Retina (tissue), 1 donor: ENCODE measurements at regions not wholly inside any gene's neighbourhood (a gene's known extent, or its start where the extent isn't known, plus 50 kb on each side); places are given as distances from the start of the nearest gene placed in this dataset.

ENCODE experiments used
- DNase-seq: peaks from one replicate; pipeline ENCODE4 v3.0.0-alpha.2; 2016

GRCh38 chr9:102114557-102114956 is 376.1 kb upstream of the GRIN3A start:
- DNase-seq = no peak

GRCh38 chr9:102113191-102113590 is 374.7 kb upstream of the GRIN3A start:
- DNase-seq = no peak

DNA sequence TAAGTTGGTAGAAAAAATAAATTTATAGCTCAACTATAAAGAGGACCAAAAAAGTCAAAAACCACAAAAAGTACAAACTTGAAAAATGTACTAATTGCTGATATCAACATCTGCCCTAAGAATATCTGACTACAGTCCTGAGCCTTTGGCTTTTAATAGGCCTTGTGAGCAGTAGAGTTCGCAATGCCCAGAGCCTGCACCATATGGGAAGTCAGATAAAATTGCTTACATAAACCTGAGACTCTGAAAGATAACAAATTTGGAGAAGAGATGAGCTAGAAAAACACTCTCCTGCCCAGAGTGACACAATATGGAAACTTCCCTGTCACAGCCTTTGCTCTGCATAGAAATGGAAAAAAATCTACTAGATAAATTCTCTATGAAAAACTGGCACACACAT is 368.0 kb upstream of the GRIN3A start:
- no peak for DNase-seq

DNA sequence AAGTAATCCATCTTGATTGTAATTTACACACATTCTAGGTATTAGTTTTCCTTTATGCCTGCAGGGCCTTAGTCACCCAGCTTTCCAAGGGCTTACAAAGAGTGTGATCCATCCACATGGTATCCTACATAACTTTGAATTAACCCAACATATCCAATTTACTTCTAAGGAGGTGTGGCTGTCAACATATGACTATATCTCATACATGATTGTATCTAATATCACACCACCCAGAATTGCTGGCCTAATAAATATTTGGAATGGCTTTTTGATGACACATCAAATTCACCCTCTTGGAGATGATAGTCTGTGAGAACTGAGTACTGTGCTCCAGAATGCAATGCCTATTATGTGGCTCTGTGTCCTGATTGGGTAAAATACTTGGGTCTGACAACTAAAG is 363.3 kb upstream of the GRIN3A start:
- DNase-seq = no peak

DNA sequence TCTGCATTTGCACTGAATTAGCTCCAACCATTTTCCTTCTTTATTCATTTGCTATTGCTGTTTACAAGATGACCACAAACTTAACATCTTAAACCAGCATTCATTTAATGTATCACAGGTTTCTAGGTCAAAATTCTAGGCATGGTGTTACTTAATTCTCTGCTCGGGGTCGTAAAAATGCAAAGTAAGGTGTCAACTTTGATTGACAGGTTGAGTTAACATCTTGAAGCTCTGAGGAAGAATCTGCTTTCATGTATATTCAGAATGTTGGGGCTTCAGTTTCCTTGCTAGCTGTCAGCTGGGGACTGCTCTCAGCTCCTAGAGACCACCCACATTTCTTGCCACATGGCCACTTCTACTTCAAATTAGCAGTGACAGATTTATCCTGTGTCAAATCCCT is 348.7 kb upstream of the GRIN3A start:
- peak; percentile 3 for DNase-seq

DNA sequence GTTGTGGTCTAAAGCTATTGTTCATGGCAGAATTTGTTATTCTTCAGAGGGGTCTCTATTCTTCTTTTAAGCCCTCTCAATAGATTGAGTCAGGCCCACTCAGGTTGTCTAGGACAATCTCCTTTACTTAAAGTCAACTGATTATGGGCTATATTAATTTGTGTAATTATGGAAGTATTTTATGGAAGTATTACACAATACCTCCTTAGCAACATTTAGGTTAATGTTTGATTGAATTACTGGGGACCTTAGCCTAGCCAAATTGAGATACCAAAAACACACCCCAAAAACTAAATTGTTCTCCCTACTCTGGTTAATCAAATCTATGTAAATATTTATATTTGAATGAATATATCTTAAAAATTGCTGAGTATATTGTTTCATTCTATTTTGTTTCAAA is 347.1 kb upstream of the GRIN3A start:
- no peak for DNase-seq

DNA sequence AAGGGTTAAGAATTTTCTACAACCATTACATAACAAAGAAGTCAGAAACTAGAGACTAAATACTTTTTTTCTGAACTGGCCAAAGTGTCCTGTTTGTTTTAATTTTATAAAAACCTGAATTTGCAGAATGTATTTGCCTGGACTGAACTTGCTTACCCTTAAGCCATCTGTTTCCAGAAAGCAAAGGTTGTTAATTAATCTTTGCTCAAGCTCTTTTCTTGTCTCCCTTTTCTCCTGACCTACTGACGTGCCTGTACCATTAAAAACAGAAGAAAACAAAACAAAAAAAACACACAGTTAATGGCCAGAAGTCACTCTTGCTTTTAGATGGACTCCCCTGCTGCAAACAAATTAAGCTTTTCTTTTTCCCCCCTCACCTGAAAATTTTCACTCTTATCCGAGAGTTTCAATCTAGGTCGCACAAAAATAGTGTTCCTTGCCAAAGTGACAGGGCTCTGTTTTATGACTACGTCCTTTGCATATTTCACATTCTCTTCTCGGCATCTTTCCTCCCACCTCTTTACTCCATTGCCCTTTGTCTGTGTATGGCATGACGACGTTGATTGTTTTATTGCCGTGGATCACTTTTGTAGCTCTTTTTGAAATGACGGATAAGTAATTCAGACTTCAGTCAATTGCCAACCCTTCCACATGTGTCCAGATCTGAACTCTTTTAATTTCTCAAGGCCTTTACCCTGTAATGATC is 333.8 kb upstream of the GRIN3A start:
- no peak for DNase-seq

DNA sequence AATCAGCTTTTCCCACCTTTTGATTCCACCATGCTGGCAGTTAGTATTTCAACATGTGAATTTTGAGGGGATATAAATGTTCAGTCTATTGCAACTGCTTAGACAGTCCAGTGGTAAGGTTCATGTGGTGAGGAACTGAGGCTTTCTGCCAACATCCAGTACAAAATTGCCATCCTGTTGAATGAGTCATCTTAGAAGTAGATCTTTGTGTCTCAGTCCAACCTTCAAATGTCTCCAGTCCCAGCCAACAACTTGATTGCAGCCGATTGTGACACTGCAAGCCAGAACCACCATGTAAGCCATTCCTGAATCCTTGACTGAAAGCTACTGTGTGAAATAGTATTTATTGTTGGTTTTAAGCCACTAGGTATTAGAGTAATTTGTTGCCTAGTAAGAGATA is 331.5 kb upstream of the GRIN3A start:
- no peak for DNase-seq

DNA sequence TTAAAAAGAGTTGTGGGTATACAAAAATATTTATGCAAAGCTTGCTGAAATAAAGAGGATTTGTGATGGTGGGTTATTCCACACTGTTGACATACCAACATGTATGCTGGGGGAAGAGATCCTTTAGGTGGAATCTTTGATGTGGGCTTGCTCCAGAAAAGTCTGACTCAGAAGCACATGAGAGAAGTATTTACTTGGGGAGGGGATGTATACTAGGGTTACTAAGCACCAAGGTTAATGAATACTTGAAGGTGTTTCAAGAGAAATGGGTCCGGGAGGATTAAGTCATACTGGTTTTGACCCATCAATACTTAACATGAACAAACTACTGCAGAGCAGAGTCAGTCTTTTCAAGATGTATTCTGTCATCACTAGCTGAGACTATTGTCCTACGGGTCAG is 316.4 kb upstream of the GRIN3A start:
- DNase-seq = no peak

DNA sequence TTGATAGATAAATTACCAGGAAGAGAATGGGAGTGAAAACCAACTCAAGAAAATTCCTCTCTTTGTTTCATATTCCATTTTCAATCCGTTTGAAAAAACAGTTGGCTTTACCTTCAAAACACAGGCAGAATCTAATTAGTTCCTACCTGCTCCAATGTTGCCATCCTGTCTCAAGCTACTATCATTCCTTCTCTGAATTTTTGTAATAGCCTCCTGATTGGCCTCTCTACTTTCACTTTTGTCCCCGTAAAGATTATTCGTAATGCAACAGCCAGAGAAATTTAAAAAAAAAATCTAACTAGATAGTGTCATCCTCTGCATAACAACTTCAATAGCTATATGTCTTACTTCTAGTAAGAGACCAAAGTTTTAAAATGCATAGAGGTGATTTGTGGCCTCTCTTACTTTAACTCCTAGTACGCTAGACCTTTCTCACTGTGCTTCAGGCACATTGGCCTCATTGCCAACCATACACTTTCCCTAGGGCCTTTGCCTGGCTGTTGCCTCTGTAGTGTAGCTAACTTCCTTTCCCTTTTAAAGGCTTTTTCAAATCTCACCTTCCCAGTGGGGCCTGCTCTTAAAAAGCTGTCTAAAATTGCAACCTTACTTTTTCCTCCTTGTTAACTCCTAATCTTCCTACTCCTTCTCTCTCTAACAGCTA is 311.3 kb upstream of the GRIN3A start:
- no peak for DNase-seq

- no peak for DNase-seq
These were observed 309.1 kb upstream of the GRIN3A start for GRCh38 chr9:102047549-102047948.

GRCh38 chr9:102044133-102044532 is 305.7 kb upstream of the GRIN3A start:
- DNase-seq = no peak

DNA sequence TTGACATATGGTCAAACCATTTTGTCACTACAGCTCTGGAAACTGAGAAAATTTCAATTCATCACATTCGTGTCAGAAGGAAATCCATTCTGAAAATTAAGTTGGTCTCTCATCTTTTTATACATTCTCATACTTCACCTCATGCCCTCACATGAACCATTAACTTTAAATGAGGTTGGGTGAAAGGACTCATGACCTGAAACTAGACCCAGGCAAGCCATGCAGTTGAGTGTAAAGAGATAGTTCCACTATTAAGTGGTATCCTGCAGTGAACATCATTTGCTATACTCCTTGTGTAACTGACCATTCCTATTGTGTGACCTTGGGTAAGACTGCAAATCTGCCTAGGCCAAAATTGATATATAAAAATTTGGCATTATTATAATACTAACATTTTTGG is 299.6 kb upstream of the GRIN3A start:
- no peak for DNase-seq

- DNase-seq = no peak
These were observed 297.5 kb upstream of the GRIN3A start for GRCh38 chr9:102035929-102036328.

DNA sequence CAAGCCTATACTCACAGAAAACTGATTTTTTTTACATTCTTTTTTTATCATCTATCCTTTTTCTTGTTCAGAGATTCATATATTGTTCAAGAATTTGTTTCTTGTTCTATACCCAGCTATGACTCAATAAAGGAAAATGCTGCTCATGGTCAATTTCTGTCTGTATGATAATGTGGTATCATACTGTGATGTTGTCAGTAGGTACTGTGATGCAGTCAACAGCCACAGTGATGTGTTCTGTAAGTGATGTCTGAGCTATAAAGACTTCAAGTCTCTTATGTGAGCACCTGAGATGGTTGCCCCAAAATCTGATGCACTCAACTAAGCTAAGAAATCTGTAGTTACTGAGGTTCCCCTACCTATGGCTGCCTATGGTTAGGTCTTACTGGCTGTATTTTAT is 294.2 kb upstream of the GRIN3A start:
- no peak for DNase-seq

DNA sequence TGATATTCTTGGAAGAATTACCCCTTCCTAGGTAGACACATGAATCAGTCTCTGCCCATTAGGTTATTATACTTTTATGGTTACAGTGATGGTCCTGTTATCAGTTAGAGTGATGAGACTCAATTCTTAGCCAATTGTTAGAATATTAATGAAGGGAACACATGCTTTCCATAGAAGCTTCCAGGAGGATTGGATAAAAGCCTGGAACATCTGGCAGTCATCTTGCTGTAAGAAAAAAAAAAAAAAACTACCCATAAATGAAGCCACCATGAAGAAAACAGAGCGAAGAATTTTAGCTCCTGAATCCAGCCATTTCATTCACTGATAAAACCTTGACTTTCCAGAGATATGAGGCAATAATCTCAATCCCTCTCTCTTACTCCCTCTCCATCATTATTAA is 262.5 kb upstream of the GRIN3A start:
- no peak for DNase-seq

DNA sequence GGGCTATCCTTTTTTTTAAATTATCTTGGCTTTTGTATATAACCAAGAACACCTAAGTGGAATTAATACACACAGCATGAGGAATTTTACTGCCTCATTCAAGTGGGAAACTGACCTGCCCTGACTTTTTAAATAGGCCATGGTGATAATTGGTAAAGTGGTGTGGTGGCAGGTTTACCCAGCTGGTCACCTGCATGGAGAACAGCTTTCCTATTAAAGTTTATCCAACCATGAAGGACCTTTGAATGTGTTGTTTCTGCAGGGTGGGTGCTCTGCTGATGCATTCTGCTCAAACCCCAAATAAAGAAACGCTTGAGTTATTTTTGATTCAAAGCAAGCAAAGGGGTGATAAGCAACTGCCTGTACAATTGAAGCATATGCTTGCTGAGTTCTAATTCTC is 261.0 kb upstream of the GRIN3A start:
- DNase-seq = no peak

DNA sequence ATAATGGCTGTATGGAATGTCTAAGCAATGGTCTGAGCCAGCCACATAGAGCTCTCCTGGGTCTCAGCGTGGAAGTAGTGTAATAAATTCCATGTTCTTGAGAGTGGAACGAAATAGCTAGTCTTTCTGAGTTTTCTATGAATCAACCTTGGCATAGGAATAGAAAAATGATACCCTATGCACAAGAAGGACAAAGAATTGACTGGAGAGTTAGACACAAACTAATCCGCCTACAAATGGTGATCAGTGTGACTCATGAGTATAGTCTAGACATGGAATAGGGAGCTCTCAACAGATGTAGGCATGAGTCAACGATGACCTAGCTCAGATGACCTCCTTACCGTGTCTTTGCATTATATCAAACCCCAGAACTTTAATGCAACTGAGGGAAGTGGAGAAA is 256.8 kb upstream of the GRIN3A start:
- no peak for DNase-seq

DNA sequence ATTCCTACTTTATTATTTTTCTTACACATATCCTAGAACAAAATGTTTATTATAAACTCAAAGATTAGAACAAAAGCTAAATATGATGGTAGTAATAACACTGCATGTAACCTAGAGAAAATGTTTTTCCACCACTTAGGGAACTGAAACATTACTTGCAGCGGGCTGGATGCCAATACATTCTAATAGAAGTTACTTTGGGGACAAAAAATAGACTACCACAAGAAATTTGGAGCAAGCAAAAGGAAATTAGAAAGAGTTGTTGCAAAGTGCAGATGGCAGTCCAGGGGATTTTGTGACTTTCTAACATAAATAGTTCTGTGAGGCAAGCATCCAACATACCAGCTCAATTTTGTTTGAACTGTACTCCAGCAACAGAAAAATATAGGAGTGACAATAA is 255.3 kb upstream of the GRIN3A start:
- DNase-seq = no peak

DNA sequence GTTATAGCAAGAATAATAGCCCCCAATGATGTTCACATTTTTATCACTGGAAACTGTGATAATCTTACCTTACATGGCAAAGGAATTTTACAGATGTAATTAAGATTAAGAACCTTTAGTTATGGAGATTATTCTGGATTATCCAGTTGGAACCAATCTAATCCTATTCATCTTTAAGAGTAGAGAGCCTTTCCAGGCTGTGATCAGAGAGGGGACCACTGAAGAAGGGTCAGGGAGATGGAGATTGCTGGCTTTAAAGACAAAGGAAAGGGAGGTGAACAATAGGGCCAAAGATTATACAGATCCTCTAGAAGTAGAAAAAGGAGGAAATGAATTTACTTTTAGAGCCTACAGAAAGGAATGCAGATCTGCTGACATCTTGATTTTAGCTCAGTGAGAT is 253.5 kb upstream of the GRIN3A start:
- no peak for DNase-seq

GRCh38 chr9:101977614-101978210 is 239.3 kb upstream of the GRIN3A start:
- DNase-seq = no peak

- DNase-seq = no peak
These were observed 232.2 kb upstream of the GRIN3A start for GRCh38 chr9:101970609-101971008.

GRCh38 chr9:101968392-101968791 is 229.9 kb upstream of the GRIN3A start:
- DNase-seq = no peak

DNA sequence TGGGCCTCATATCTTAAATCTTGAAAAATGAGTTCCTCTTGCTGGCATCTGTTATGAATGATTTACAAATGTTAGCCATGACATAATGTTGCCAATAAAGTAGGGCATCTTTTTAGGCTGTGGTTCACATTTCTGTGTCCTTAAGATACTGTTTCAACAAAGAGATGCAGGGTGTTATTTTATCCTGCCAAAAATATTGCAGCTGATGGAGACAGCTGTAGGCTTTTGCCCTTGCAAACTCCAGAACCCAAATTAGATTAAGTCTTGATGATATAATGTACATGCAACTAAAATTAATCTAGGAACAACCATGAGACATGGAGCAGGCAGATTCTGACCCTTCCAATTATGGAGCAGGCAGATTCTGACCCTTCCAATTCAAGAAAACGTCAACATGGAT is 228.2 kb upstream of the GRIN3A start:
- no peak for DNase-seq

DNA sequence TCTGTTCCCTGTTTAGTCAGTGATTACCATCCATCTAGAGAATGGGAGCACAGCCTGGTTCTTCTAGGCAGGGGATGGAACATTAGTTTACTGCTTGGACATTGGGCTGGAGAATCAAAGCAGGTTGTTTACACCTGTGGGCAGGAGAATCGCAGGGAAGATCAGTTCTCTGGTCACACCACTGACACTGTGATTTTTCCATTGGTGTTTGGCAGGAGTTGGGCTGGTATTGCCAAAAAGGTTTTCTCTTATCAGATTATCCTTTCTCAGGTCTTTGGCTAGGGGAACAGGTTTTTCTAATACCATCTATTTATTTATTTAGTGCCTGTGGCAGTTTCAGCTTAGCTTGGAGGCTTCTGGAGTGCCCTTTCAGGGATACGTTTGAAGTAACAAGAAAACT is 219.3 kb upstream of the GRIN3A start:
- no peak for DNase-seq
